ENCODE measurements at regions not wholly inside any gene's neighbourhood (a gene's known extent, or its start where the extent isn't known, plus 50 kb on each side); places are given as distances from the start of the nearest gene placed in this dataset.

GRCh38 chr10:33666686-33667480 lies 332.4 kb upstream of the NRP1 start:
- TF ChIP-seq CTCF (IDR thresholded peaks at IDR 0.05): no peak
- no peak for TF ChIP-seq POLR2A (IDR thresholded peaks at IDR 0.05)

All from uterus (tissue), 2 donors.